CD4-positive, alpha-beta T cell treated with Interleukin-1 beta for 1 hour (primary cell): ENCODE measurements at regions not wholly inside any gene's neighbourhood (a gene's known extent, or its start where the extent isn't known, plus 50 kb on each side); places are given as distances from the start of the nearest gene placed in this dataset.

Experiments used
- DNase-seq, 2 donors: peaks; one replicate each; pipeline ENCODE4 v3.0.0-alpha.2; 2020 to 2022

DNA sequence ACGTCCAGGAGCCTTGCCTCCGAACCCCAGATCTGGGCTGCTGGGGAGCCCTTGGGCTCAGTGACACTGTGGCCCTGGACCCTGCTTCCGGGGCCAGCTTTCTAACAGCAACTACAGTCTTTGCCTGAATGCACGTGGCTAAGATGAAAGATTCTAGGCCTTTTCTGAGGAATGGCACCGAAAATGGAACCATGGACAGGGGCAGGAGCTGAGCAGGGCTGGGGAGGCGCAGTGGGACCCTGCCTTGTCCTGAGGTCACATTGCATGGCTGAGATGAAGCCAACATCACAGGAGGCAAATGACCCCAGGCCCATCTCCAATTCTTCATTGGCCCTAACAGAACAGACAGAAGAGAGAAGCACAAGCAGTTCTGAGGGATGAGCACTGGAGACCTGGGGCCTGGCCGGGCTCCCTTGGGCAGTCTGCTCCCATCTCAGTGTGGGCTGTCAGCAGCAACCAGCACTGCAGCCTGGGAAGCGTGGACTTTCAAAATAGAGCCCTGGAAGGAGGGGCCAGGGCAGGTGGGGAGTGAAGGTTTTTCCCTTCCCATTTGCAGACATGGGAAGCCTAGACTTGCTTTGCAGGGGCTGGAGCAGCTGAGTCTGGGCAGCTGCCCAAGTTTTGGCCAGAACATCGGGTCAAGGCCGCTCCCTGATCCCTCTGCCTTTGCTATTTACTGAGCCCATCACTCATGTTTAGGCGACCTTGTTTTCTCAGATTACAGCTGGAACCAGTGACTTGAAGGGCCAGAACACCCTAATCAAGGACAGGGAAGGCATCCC, 114.4 kb upstream of the TCERG1L start:
- DNase-seq: no peak

DNA sequence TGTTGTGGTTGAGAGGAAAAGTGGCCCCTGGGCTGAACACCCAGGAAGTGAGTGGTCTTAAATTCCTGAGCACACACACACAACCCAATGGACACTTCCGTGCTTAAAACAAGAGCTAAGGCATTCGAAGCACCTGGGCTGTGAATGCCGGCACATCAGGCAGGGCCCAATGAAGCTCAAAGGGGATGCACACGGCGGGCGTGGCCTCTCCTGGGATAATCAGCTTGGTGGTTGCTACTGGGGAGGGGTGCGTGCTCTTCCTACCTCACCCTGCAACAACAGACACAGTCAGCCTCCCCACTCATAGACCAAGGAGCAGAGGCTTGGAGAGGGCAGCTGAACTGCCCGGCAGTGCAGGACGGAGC, 115.0 kb upstream of the TCERG1L start:
- DNase-seq: no peak

DNA sequence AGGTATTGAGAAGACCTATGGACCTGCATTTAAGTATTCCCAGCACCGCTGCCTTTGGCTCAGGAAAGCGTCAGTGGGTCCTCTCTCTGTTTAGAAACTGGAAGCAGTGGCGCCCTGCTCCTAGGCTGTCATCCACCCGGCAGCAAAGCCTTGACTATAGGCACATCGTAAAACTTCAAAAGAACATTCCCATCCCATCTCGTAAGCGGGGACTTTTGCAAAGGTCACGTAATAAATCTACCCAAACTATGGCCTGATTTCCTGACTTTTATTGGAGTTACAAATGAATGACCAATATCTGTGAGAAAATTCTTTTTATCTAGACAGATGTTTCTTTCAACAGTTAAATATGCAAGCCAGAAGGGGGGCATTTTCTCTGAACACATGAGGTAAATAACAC, 115.8 kb upstream of the TCERG1L start:
- DNase-seq: no peak

DNA sequence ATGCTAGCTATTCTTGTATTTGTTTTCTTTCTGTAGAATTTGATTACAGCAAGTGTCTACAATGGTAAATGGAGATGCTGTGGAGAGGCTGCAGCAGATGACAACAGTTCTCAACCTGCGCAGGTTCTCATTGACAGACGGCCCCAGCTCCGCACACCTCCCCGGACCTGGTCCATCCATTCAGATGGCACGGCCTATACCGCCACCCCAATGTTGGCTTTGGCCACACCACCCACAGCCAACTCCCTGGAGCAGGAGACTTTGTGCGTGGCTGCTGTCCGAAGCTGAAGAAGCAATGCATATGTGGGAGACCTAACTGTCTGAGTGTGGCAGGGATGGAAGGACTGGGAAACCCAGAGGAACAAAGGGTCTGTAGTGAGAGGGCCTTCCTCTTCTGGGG, 116.4 kb upstream of the TCERG1L start:
- no peak for DNase-seq

DNA sequence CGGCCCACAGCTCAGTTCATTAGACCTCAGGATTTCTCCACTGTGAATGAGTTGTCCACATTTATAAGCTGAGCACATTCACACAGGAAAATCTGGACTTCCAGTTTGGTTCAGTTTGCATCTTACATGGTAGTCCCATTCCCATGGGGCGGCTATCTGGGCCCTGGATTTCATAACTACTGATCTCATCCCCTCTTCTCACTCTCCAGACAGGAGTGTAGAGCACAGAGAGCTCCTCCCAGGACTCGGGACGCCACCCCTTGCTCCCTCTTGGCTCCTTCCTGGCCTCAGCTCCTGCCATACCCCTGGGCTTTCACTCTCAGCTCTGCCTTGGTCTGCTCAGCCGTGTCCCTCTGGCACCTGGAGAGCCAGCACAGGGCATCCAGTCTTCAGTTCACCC, 117.6 kb upstream of the TCERG1L start:
- no peak for DNase-seq

DNA sequence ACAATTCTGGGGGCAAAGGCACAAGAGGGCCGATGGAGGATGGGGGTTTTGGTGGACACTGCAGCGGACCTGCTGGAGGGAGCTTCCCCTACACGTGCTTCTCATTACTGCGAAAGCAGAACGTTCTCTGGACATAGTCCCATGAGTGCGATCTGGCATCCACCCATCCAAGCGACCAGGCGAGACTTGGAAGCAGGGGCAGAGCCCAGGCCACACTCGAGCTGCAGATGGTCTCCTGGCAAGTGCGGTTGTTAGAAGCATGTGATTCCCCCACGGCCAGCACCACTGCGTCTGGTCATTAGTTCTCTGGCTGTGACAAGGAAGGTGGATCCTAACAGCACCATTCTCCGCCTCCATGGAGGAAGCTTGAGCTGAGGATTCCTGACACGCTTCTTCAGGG, 118.4 kb upstream of the TCERG1L start:
- DNase-seq: no peak

DNA sequence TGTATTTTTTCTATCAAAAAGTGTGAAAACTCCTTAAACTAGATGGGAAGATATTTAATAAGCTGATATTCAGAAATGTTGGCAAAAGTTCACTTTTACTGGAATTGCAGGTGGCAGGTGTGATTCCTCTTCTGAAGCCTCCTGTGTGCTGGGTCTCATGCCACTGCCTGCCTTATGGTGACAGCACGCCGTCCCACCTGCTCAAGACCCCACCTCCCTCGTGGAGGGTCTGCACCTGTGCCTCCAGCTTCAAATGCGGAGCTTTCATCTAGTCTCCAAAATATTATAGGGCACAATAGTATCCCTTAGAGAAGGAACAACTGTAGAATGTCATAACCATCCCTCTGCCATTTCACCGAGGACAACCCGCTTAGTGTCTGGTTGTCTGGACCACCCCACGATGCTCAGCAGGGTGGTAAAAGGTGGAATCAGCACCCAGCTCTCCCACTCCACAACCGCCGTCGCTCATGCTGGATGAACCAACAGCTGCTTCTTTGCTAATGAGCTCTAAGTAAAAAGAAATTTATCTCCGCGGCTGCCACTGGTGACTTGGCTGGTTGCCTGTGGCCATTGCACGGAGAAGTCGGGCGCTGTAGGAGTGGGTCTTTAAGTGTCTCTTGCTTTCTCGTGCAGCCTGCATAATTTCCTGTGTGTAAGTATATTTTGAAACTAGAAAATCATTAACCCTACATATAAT, 119.3 kb upstream of the TCERG1L start:
- DNase-seq: no peak

DNA sequence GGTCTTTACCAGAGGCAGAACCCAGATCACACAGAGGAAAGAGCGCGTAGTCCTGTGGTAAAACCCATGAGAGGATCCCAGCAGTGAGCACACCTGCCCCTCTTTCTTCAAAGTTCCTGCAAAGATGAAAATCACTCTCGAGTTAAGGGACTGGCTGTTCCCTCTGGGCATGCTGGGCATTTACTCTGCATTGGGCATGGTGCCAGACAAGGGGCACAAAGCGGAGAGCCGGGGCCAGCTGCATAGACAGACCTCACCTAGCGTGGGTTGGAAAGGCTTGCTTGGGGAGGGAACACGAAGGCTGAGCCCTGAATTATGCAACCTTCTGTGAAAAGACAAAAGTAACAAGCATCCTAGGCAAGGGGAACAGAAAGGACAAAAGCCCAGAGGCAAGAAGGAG, 120.0 kb upstream of the TCERG1L start:
- DNase-seq: no peak

DNA sequence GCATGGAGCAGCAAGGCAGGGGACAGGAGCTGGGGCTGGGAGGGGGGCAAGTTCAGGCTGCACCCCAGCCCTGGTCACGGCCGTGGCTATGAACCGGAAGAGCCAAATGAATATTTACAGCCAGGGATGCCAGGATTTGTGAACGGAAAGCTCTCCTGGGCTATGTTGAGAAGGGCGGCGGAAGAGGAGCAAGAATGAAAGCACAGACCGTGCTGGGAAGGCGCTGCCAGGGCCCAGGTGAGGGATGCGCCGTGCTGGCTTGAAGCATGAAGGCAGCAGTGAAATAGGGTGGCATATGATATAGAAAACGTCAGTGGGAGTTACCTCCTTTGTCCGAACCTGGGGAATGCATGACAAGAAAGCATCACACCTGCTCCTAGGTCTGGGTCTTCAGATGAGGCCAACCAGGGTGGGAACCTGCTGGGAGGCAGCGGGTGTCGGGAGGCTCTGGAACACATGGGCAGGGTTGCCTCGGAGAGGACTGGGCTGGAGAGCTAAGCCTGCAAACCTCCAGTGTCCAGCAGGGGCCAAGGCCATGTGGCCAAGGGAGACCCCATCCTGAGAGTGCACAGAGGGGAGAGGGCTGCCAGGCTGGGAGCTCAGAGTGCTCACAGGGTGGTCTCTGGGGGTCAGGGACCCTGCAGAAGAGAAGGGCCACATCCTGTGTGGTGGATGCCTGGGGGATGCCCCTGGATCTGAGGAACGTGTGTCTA, 120.6 kb upstream of the TCERG1L start:
- no peak for DNase-seq

DNA sequence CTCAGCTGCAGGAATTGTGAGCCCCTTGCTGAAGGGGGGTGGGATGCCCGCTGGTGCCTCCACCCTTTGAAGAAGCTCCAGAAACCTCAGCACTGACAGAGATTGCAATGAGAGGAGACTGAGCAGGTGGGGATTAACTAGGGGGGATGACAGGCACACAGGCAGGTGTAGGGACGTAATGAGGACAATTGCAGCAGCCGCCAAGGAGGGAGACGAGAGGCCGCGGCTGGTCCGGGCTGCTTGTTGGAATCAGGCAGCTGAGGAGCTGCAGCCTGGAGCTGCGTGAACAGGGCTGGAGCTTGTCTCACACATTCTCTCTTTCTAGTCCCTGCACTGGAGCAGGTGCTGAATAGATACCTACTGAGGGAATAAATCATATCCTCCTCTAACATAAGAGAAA, 122.0 kb upstream of the TCERG1L start:
- no peak for DNase-seq

DNA sequence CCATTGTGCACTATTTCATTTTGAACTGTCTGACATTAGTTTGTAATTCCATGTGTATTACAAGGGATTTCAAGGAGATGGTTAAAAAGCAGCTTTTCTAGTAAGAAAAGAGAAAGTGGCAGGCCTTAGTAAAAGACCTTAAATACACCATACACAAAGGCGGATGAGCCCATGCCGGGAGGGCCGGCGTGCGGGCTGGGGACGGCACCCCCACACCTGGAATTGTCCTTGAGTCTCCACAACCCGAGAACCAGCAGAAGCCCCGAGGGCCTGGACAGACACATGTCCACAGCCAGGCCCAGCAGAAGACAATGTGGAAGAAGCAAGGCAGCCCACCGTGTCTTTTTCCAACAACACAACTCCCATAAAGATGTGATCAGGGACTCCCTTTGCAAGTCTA, 123.7 kb upstream of the TCERG1L start:
- no peak for DNase-seq

DNA sequence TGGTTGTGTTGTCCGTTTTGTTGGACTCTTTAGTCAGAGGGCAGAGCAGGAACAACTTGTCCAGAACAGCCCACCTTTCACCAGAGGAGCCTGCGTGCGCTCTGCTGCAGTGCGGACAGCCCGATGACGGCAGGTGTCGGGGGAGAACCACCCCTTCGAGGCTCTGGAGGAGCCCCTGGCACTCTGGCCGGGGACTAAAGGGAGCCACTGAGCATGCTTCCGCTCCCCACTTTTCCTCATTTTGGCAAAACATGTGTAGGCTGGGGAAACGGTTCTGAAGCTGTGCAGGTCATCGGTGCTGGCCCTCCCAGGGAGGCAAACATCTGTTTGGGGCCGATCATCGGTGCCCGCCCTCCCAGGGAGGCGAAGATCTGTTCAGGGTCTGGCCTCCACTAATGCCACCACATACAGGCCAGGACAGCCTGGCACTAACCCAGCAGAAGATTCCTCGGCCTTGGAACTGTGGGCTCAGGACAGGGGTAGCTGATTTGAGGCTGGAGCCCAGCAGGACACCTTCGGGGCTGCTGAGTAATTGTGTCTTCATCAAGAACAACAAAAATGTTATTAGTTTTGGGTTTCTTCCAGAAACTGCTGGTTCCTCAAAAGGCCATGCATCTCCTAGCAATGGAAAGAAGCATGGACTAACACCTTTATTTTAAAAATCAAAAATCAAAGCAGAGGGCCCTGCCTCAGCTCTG, 124.4 kb upstream of the TCERG1L start:
- no peak for DNase-seq

DNA sequence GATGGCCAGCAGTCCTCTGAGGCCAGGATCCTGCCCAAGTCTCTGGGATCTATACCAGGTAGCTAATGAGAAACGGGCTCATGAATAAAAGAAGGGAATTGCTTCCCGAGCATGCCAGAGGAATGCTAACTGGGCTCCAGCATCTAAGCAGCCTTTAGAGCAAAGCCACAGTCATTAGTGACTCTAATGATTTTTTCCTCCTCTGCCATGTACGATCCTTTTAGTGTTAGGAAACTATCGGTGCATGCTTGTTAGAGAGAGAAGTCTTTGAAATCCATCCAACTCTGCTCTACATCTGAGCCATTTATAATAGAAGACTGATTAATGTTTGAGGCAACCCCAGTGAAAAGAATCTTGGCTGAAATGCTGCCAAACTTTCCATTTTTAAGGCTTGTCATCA, 124.9 kb upstream of the TCERG1L start:
- no peak for DNase-seq

DNA sequence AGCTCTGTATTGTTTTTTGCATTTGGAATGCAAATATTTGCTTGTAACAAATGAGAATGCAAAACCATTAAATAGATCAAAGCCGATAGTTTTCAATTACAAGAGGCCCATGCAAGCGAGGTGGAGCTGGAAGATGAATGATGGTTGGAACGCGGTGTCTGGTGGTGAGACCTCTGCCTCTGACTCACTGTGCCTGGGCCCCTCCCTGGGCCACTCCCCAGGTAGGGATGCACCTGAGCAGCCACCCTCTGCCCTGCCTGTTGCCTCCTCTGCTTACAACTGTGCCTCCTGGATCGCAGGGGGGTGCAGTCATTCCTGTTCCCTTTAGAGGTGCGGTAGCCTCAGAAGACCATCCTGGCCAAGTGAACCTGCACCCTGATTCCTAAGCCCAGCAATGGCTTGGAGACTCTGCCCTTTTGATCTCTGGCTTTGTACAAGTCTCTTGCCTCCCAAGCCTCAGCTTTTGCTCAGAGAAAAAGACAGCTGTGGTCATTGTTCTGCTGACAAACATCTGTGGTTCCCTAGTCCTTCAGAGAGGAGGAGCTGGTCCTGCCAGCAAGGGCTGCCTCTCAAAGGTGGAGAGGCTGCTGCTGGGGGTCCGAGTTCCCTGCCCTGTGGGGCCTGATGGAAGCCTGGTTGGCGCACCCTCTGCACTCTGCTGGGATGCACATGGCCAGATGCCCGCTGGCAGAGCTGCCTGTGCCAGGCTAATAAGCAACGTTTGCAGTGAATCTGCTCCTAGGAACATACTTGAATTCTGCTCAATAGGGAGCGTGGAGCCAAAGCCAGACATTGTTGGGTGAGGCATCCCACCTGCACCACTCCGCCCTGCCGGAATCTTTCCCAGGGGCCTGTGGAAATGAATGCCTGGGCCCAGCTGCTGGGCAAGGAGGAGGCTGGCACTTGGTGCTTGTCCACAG, 126.3 kb upstream of the TCERG1L start:
- DNase-seq: no peak

DNA sequence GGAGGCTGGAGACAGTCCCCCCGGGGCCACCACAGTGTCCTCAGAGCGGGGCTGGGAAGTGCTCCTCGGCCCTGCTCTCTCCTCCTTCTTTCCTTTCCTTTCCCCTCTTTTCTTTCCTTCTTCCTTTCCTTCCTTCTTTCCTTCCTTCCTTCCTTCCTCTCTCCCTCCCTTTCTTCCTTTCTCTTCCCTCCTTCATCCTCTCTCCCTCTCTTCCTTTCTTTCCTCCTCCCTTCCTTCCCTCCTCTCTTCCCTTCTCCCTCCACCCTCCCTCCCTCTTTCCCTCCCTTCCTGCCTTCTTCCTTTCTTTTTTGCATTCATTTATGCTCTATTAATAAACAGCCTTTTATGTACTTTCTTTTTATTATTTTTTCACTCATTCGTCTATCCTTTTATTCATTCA, 127.1 kb upstream of the TCERG1L start:
- DNase-seq: no peak

DNA sequence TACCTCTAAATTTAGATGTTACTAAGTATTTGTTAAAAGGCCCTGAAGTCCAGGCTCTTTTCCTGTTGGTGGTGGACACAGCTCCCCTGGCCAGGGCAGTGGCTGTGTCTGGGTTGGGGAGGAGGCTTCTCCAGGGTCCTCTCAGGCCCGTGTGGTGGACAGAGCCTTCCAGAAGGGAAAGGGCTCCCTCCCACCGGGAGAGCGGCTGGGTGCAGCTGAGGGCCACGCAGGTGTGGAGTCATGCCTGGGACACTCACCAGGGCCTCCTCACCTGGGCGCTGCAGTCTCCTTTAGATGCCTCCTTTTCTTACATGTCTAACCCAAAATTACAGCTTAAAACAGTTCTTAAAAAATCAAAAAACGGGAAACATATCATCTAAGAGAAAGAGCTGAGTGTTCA, 128.2 kb upstream of the TCERG1L start:
- DNase-seq: no peak

DNA sequence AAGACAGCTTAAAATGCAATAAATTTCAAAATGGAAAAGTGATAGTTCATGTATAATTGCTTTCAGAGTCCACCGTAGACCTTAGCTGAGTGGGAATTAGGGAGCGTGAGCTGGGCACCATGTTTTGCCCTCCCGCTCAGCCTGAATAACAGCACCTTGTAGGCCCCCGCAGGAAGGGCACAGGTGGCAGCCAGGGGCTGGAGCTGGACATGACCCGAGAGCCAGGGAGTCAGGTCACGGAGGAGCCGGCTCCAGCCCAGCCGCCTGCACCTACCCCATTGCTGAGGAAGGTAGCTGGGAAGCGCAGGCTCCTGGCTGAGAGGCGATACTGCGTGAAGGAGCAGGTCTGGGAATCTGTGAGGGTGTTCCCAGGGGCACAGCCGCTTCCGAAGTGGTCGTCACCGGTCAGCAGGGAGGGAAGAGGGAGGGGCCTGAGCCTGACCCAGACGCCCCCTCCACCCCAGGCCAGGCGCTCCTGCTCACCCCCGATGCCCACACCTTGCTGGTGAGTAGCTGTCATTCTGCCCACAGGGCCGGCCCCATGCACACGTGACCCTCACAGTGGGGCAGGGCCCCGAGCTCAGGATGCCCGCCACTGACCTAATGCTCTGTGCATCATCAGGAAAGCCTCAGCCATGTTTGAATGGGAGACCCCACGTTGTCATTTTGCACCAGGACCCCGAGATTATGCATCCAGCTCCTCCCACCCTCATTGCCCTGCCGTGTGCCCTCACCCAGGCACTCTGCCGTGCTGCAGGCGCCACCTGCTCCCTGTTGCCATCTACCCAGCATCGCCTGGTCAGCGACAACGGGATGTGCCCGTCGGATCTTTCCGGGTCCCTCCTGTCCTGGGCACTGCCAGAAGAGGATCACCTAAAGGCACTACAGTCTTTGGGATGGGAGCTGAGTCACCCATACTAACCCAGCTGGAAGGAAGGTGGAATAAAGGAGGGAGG, 129.2 kb upstream of the TCERG1L start:
- no peak for DNase-seq

DNA sequence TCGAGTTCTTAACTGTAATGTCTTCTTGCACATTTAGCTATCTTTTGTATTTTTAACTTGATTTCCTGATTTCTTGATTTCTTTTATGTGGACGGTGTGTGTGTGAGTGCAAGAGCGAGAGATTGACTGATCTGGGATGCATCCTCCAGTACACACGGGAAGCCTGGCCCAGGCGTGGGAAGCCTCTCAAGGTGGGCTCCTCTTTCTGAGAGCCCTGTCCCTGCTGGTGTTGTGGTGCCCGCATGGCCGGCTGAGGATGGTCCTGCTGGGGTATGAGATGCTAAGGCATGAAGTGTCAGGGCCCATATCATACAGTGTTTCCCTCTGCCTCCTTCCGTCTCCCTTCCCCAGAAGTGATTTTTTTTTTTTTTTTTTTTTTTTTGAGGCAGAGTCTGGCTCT, 130.8 kb upstream of the TCERG1L start:
- no peak for DNase-seq

DNA sequence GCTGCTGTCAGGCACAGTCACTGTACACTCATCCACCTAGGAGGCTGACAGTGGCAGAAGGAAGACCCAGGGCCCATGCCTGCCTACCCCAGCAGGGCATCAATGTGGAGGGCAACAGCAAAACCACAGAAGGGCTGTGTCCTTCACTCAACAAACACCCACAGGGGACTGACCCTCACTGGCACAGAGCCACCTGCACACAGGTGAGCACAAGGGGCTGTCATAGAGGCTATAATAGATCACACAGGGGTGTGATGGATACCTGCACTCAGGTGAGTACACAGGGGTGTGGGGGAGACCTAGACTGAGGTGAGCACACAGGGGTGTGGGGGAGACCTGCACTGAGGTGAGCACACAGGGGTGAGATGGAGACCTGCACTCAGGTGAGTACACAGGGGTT, 132.8 kb upstream of the TCERG1L start:
- no peak for DNase-seq

DNA sequence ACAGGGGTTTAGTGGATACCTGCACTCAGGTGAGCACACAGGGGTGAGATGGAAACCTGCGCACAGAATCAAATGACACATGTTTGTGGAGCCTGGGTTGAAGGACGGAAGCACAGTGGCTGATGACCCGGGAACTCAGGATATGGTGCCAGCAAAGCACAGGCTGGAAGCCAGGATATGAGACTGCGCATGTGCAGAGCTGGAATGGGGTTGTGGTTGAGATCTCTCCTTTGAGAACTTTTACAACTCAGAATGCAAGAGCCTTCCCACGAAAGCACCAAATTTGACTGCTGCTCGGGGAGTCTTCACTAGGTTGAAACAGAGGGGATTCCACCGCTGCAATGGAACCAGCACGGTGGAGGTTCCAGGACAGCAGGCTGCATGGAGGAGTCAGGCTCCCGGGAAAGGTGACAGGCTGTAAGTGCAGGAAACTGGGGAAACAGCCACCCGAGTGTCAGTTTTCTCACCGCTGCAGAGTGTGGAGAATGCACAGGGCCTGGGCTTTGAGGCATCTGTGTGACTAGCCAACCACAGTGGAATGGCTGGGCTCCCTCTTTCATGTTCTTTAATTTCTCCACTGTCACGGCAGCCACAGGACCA, 133.4 kb upstream of the TCERG1L start:
- DNase-seq: no peak

DNA sequence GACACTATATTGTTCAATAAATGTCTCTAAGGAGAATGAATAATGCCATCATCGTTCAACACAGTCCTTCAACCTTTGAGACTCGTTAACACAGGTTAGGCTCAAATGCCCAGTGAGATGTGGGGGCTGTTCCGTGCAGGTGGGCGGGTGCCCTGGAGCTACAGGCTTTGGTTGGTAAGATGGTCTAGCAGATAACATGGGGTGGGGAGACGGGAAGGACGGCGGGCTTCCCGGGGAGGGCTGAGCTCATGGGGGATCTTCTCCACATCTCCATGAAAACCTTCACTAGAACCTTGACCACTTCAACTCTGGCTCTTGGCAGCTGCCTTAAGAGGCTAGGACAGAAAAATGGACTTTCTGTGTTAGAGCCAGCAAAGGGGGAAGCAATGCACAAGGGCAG, 134.1 kb upstream of the TCERG1L start:
- DNase-seq: no peak
